NCI-H2107 treated with DMSO at 0.1 percent for 48 hours (cell line): ENCODE measurements at regions not wholly inside any gene's neighbourhood (a gene's known extent, or its start where the extent isn't known, plus 50 kb on each side); places are given as distances from the start of the nearest gene placed in this dataset.
"Not testable (repeated sequence)": the region's sequence is repeated elsewhere in the genome, so short reads cannot be mapped to it uniquely, and the experiment has no call there.

Source experiments
- DNase-seq: peaks from one replicate; lab custom pipeline; 2025; ENCODE audit not compliant: unreplicated experiment; lab: John Stamatoyannopoulos, UW

GRCh38 chr4:154907345-154908045 is 126.4 kb downstream of the RBM46 start:
- DNase-seq = not testable (repeated sequence)

- no peak for DNase-seq
Observed at GRCh38 chr4:154908168-154908567, 127.1 kb downstream of the RBM46 start.

DNA sequence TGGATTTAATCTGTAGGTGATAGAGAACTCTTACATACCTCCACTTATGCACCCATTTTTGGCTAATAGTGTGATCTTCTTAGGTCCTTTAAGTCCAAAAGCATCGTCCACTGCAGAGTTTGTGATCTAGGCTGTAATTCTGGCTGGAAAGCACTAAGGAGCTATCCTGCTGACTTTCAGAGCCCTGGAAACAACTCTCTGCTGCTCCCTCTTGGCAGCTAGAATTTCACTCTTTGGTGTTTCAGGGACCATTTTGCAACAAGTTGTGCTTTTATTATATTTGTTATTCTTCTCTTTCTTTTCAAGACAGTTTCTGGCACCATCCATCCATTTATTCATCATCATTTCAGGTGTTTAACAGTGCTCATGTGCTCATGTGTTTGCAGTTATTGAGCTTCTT is 130.0 kb downstream of the RBM46 start:
- DNase-seq = no peak

GRCh38 chr4:154911608-154912098 is 130.6 kb downstream of the RBM46 start:
- DNase-seq = no peak

DNA sequence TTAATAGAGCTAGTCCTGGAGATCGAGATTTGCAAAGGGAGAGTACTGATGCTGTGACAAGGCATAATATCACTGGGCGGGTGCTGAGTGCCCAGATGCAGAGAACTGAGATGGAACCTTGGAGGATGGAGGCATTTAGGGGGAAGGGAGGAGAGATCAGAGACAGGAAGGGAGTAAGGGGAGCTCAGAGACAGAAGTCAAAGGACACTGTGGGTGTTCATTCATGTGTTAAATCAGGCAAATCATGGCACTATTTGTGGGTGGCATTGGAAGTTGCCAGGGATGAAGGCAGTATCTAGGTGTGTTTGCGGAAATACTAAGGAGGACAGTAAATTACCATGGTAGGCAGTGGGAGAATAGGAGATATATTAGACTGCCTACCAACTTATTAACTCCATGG is 135.0 kb downstream of the RBM46 start:
- no peak for DNase-seq

- no peak for DNase-seq
Observed at GRCh38 chr4:154927126-154927680, 146.1 kb downstream of the RBM46 start.

DNA sequence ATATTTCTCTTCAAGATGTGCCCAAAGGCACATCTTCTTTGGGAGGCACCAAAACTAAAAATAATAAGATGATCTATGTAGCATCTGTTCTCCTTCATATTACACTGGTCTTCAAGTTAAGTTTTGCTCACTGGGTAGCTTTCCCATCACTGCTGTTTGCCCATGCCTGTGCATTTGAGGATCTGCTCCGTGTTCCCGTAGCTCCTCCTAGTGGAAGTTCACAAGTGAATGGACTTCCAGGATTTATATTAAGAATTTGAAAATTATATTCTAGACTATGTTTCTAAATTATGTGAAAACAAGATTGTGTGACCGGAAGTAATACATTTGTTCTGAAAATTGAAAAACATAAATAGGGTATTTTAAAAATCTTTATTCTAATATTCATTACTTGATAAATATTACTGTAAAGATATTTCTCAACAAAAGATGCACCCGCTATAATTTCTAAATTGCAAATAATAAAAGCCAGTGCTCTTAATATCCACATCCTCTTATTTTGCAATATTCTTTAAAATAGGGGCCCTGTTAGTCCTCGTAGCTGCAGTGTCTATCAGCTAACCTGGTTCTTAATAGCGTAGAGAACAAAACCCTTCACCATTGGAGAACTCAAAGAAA is 147.7 kb downstream of the RBM46 start:
- DNase-seq = no peak

DNA sequence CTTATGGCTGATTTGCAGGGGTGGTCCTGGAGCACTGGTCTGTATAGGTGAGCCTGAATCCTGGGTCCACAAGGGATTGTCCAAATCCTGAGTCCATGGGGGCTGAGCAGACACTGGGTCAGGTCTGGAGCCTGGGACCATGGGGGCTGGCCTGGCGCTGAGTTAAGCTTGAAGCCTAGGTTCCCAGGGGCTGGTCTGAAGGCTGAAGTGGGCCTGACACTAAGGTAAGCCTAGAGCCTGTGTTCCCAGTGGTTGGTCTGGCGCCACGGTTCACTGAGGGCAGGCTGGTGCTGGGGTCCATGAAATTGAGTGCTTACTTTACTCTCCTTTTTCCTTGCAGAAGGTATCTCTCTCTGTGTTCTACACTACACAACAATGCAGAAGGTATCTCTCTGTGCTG is 155.8 kb downstream of the RBM46 start:
- DNase-seq = no peak

DNA sequence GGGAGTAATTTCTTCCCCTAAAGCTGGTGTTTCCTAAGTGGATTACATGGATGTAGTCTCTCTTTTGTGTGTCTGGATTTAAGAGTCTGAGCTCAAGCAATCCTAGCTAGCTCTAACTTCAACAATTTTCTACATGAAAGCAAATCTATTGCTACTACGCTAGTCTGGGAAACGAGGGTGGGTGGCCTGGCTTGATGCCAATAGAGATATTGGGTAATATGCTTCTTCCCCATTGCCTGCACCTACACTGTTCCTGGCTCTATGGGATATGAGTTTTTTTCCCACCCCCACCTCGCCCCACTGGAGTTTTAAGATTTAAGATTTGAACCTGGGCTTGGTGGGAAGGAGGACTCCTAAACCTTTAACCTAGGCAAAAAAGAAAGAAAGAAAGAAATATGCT is 158.8 kb downstream of the RBM46 start:
- DNase-seq = no peak

GRCh38 chr4:154942176-154942575 is 161.1 kb downstream of the RBM46 start:
- no peak for DNase-seq

- no peak for DNase-seq
Observed at GRCh38 chr4:154944996-154945395, 163.9 kb downstream of the RBM46 start.

- DNase-seq = no peak
Observed at GRCh38 chr4:154946113-154946512, 165.0 kb downstream of the RBM46 start.

- no peak for DNase-seq
Observed at GRCh38 chr4:154953691-154954090, 172.6 kb downstream of the RBM46 start.

DNA sequence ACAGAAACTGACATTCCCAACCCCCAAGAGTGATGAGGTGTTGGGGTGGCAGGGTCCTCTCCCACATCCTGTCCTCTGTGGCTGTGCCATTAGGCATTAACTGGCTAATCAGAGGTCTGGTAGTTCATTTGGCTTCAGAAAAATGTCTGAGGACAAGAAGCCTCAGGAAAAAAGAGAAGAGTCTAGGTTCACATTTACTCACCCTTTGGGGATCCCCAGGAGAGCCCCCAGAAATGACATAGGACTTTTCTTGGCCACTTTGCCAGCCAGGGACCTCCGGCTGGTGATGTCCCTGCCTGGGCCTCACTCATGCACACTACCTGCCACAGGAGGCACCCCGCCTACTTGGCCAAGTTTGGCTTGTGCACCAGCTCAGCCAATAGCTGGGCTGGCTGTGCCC is 173.0 kb downstream of the RBM46 start:
- no peak for DNase-seq

- no peak for DNase-seq
Observed at GRCh38 chr4:154958121-154958520, 177.0 kb downstream of the RBM46 start.

DNA sequence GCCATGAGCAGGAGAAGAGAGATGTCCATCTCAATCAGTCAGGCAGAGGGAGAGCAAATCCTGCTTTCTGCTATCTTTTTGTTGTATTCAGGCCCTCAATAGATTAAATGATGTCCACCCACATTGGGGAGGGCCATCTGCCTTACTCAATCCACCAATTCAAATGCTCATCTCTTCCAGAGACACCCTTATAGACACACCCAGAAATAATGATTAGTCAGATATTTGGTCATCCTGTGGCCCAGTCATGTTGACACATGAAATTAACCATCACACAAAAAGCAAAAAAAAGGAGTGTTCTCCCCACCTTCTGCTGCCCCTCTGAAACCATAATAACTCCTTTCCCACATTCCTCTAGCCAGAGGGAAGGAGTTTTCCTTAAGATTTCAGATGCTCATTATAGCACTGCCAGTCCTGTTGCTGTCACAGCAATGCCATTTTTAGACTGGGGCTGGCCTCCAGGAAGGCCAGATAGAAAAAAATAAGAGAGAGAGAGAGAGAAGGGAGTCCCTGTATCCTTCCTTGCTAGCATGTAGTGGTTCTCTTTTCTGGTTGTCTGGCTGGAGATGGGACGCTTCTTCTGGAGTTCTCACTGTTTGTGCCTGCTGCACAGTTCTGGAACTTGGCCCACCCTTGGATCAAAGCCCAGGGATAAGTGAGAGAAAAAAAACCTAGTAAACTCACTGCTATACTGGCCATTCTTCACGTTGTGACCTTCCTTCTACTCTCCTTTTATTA is 177.7 kb downstream of the RBM46 start:
- no peak for DNase-seq

GRCh38 chr4:154959756-154960155 is 178.7 kb downstream of the RBM46 start:
- DNase-seq = no peak

DNA sequence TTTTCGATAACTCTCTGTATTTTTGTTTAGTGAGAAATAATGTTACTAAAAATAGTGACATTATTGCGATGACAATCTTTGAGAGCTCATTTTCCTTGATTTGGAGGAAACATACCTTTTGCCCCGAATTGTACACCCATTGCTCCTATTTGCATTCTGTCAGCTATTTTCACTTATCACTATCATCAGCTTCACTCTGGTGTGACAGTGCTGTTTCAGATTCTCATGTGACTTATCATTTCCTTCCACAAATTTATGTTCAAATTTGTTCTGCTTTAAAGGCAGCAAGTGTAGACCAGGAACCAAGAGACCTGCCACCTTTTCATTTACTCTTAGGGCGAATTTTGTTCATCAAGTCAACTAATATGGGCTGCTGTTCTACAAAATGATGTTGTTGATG is 179.4 kb downstream of the RBM46 start:
- DNase-seq = no peak

GRCh38 chr4:154961263-154961662 is 180.2 kb downstream of the RBM46 start:
- no peak for DNase-seq

DNA sequence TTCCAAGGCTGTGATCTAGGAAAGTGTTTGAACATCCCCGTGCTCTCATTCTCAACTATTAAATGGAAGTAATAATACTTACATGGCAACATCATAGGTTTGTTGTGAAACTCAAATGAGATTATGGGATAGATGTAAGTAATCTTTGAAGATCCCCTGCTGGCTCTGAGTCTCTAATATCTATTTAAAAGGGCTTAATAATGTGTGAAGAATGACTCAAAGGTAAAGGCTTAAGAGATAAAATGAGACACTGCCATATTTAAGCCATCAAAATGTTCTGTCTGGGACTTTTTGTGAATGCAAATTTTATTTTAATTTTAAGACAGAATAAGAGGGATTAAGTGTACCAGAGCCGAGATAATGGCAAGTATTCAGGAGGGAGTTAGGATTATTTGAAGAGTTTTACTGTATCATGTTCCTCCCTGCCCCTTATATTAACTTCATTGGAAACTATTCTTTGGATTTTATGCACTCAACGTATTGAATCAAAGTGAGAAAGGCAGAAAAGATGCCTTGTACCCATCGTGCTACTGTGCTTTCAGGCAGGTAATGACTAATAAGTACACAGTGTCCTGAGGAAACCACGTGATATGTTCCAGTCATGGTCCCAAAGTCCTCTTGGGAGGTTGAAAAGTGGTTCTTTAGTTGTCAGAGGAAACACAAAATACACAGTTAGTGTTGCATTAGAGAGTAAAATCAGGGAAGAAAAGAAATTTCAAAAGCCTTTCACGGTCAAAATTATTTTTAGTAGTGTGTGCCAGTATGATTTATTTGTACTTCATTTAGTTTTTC is 192.4 kb downstream of the RBM46 start:
- DNase-seq = no peak

DNA sequence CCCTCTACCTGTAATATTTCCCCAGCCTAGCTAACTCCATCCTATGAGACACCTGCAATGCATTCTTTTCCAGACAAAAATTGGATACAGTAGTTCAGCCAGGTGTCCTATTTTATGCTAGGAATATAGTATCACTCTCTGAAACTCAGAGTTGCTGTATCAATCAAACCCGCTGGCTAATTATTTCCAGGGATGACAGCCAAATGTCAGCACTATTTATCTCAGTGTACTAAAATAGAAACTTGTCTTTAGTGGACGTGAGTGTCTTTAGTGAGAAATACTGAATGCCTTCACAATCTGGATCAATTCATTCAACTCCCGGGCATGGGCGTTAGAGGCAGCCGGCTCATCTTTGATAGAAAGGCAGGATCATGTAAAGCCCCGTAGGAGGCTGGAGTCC is 196.2 kb downstream of the RBM46 start:
- no peak for DNase-seq
